NOMO-1 treated with DMSO at 0.1 percent for 48 hours (cell line): ENCODE measurements at regions not wholly inside any gene's neighbourhood (a gene's known extent, or its start where the extent isn't known, plus 50 kb on each side); places are given as distances from the start of the nearest gene placed in this dataset.

Source experiments
- DNase-seq: peaks from one replicate; lab custom pipeline; 2025; ENCODE audit not compliant: unreplicated experiment; lab: John Stamatoyannopoulos, UW

- DNase-seq = peak; percentile 9
Measured at GRCh38 chr1:13965770-13966398, 265.9 kb downstream of the PRDM2 start.

- DNase-seq = no peak
Measured at GRCh38 chr1:13967707-13968106, 267.7 kb downstream of the PRDM2 start.

DNA sequence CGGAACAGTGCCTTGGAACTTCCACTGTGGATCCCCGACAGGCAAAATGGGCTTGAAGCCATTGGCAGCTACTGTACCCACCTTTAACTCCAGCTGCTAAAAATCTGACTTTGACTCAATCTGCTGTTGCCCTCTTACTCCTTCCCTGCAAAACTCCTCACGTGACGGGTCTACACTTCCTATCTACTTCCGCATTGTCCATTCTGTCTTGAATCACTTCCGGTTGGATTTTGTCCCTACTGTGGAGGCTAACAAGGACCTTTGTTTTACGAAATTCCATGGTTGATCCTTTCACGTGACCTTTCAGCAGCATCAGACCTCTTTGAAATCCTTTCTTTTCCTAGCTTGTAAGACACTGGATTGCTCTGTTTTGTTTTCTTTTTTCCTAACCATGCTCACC, 268.4 kb downstream of the PRDM2 start:
- DNase-seq = no peak

DNA sequence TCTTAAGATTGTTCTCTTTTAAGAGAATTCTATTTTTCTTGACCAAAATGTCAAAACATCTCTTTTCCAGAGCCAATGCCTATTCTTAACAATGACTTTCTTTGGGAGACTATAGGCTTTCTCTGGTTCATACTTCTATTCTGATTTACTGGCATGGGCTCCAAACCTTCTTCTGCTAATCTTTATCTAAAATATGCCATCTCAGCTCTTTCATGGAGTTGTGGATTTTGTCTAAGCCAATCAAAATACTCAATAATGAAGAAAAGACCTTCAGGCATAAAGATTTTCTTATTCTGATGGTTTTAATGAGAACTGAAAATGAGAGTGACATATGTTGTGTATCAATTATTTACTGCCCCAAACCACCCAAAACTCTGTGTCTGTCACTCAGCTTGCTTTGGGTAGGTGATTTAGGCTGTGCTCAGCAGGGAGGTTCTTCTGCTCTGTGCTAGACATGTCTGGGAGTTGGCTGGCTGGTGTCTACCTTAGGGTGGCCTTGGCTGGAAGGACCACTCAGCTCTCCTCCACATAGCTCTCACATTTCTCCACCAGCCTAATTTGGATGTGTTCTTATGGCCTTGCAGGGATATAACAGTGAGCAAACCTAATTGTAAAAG, 270.8 kb downstream of the PRDM2 start:
- no peak for DNase-seq

- no peak for DNase-seq
Measured at GRCh38 chr1:13976485-13976884, 276.5 kb downstream of the PRDM2 start.

DNA sequence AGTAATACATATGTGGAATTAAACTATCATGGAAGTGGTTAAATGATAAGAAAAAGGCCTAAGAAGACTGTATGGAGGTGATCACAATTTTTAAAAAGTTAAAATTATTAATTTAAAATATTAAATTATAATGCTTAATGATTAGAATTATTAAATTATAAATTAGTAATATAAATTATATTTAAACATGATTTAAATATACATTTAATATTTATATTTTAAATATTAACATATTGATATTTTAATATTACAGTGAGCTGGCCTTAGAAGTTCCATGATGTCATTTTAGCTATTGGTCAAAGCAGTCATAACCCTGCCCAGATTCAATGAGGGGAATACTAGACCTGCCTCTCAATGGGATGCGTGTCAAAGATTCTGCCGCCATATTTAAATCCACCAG, 281.2 kb downstream of the PRDM2 start:
- DNase-seq = no peak

DNA sequence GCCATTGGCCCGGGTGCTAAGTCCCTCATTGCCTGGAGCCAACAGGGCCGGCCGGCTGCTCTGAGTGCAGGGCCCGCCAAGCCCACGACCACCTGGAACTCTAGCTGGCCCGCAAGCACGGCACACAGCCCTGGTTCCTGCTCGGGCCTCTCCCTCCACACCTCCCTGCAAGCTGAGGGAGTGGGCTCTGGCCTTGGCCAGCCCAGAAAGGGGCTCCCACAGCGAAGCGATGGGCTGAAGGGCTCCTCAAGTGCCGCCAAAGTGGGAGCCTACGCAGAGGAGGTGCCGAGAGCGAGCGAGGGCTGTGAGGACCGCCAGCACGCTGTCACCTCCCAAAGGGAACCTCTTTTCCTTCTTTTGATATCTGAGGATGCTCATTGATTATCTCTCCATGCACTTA, 283.4 kb downstream of the PRDM2 start:
- no peak for DNase-seq

DNA sequence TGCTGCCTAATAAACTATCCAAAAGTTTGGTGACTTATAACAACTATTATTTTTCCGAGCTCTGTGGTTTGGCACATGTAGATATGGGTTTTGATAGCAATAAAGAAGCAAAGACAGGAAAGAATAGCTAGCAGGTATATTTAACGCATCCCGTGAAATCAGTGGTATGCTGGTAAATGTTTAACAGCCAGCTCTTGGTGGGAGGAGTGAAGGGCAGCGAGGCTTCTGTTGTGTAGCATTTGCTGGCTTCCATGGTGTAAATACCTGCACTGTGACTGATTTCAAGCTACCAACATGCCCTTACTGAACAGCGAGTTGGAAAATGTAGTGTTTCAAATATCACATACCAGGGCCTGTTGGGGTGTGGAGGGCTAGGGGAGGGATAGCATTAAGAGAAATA, 291.0 kb downstream of the PRDM2 start:
- DNase-seq = no peak

- DNase-seq = no peak
Measured at GRCh38 chr1:13992489-13993285, 292.7 kb downstream of the PRDM2 start.

- DNase-seq = no peak
Measured at GRCh38 chr1:13994386-13994785, 294.4 kb downstream of the PRDM2 start.

DNA sequence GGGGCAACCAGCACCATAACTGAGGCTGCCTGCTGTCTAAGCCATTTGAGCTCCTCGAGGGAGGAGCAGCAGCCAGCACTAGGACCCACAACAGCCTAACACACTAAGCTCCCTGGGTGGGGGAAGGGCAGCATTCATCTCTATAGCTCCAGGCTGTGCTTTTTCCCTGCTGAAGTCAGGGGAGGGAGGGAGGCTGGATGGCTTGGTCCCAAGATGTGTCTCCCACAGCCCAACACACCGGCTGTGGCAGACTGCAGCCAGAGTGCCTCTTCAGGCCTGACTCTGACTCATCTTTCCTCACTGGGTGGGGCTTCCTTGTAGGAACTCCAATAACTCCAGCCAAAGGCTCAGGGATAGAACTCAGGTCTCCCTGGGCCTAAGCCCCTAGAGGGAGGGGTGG, 296.3 kb downstream of the PRDM2 start:
- DNase-seq = no peak

- DNase-seq = no peak
Measured at GRCh38 chr1:14003552-14003951, 303.6 kb downstream of the PRDM2 start.

- no peak for DNase-seq
Measured at GRCh38 chr1:14009582-14009981, 309.6 kb downstream of the PRDM2 start.

- no peak for DNase-seq
Measured at GRCh38 chr1:14010476-14010875, 310.5 kb downstream of the PRDM2 start.

- DNase-seq = no peak
Measured at GRCh38 chr1:14011132-14011531, 311.1 kb downstream of the PRDM2 start.

DNA sequence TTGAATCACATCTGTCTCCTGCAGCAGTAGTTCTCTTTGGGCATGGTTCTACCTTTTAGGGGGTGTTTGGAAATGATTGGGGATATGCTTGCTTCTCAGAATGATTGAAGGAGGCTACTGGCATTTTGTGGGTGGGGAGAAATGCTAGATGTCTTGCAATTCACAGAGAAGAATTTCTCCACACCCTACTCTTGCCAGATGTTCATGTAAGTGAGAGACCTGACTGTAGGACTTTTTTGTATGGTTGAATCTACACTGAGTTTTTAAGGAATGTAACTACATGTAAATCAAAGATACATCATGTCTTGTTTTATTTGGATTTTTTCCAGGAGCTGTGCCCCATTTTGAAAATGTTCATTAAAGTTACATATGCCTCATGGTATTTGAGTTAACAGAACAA, 311.9 kb downstream of the PRDM2 start:
- no peak for DNase-seq

- no peak for DNase-seq
Measured at GRCh38 chr1:14014929-14015328, 314.9 kb downstream of the PRDM2 start.

GRCh38 chr1:14015917-14016316, 315.9 kb downstream of the PRDM2 start:
- no peak for DNase-seq

- no peak for DNase-seq
Measured at GRCh38 chr1:14017531-14017961, 317.6 kb downstream of the PRDM2 start.

DNA sequence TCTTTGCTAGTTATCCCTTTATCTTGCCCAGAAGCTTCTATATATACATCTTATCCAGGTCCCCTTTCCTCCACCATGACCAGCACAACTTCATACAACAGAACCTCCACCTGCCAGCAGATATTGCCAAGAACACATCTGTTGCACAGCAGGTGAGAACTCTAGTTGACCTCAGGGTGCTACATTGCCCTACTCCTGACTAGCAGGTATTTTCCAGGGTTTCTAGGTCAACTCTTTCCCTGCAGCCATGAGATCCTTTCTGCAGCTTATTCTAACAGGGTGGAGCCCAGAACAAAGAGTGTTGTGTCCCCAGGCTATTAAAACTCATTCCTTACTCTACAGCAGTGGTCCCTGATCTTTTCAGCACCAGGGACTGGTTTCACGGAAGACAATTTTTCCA, 319.5 kb downstream of the PRDM2 start:
- no peak for DNase-seq

GRCh38 chr1:14020006-14020405, 320.0 kb downstream of the PRDM2 start:
- DNase-seq = no peak

GRCh38 chr1:14027099-14027498, 327.1 kb downstream of the PRDM2 start:
- no peak for DNase-seq
